ENCODE measurements at regions not wholly inside any gene's neighbourhood (a gene's known extent, or its start where the extent isn't known, plus 50 kb on each side); places are given as distances from the start of the nearest gene placed in this dataset.

DNA sequence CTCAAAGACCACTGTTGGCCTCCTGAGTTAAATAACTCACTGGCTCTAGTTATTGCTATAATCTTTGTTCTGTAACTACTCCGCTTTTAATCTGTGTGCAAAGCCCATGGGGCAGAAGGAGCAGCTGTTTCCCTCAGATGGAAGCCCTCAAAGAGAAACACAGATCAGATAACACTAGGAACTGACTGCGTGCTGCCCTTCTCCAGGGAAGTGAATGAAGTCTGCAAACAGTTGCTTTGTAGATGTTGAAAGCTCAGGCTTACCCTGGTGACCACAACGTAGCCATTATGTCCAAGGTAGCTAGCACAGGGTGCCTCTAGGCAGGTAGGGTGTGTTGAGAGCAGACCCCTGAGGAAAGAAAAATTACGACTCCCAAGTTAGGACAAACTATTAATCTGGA lies 152.3 kb upstream of the STAC start:
- Mint-ChIP-seq H3K36me3 (ENCODE audit: low read depth) (no peaks in the 10 kb centered on the region), H3K27ac (ENCODE audit: unreplicated experiment) (no peak overlapping the region), H3K27me3 (ENCODE audit: low read depth) (peaks cover 11% of the 10 kb centered on the region), H3K4me3 (no peak overlapping the region), H3K4me1 (no peaks in the 10 kb centered on the region), H3K9me3 (peaks cover 2% of the 10 kb centered on the region)
- DNase-seq (ENCODE audit: low read depth, low spot score) = no peak
- no peak for TF ChIP-seq CTCF (conservative IDR thresholded peaks at IDR 0.05)

- no peak overlapping the region for H3K27ac Mint-ChIP-seq (ENCODE audit: unreplicated experiment)
- peaks cover 9% of the 10 kb centered on the region for H3K27me3 Mint-ChIP-seq (ENCODE audit: low read depth)
- H3K9me3 Mint-ChIP-seq = peaks cover 2% of the 10 kb centered on the region
- TF ChIP-seq CTCF (conservative IDR thresholded peaks at IDR 0.05) = no peak
- no peaks in the 10 kb centered on the region for H3K4me1 Mint-ChIP-seq
- H3K36me3 Mint-ChIP-seq (ENCODE audit: low read depth) = no peaks in the 10 kb centered on the region
- H3K4me3 Mint-ChIP-seq = no peak overlapping the region
- DNase-seq (ENCODE audit: low read depth, low spot score) = no peak
These were observed 150.8 kb upstream of the STAC start for GRCh38 chr3:36229496-36229895.

DNA sequence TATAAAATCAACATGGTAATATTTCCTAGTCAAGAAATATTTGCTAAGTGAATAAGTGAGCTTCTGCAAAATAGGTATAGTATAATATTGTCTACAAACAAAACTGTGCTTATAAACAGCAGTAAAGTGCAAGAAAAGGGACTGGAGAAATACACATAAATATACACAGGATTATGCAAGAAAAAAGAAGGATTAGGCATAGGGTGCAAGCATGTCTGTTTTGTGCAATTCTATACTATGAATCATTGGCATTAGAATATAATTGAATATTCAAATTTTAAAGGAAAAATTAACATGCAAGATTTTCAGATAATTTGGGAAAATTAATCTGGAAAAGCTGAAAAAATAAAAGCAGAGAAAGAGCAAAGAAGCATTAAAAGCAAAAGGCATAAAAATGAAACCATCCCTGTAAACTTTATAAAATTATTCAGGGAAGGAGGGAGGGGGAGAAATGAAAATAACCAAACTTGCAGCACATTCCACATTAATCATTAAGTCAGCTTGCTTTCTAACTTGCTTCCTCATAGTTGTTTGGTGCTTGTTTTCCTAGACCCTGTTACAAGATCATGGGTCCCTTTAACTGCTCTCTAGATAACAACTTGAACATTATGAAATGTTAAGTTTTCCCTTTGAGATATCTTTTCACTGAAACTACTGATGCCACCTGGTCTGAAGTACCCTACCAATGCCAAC lies 147.4 kb upstream of the STAC start:
- peaks cover 9% of the 10 kb centered on the region for H3K9me3 Mint-ChIP-seq
- no peaks in the 10 kb centered on the region for H3K4me1 Mint-ChIP-seq
- H3K27me3 Mint-ChIP-seq (ENCODE audit: low read depth) = peaks cover 9% of the 10 kb centered on the region
- H3K36me3 Mint-ChIP-seq (ENCODE audit: low read depth) = peaks cover 2% of the 10 kb centered on the region
- DNase-seq (ENCODE audit: low read depth, low spot score) = no peak
- TF ChIP-seq CTCF (conservative IDR thresholded peaks at IDR 0.05) = no peak
- no peak overlapping the region for H3K27ac Mint-ChIP-seq (ENCODE audit: unreplicated experiment)
- no peak overlapping the region for H3K4me3 Mint-ChIP-seq

DNA sequence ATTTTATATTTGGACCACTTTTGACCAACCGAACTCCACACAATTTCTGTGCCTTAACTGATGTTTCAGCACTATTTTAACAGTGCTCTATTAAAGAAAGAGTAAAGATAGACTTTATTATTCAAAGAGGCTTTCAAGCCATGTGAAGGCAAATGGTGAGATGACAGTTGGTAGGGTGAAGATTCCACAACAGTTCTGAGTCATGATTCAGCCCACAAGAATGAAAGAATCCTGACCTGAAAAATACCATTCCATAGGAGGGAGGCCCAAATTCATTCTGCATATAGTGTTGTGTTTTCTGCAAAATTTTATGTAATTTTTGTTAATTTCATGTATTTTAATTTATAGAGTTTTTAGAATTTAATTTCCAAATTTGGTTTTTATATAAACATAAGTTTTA lies 135.6 kb upstream of the STAC start:
- DNase-seq (ENCODE audit: low read depth, low spot score) = no peak
- Mint-ChIP-seq H3K27me3 (ENCODE audit: low read depth) (no peaks in the 10 kb centered on the region), H3K4me3 (no peak overlapping the region), H3K27ac (ENCODE audit: unreplicated experiment) (no peak overlapping the region), H3K36me3 (ENCODE audit: low read depth) (no peaks in the 10 kb centered on the region), H3K4me1 (no peaks in the 10 kb centered on the region), H3K9me3 (no peaks in the 10 kb centered on the region)
- no peak for TF ChIP-seq CTCF (conservative IDR thresholded peaks at IDR 0.05)

DNA sequence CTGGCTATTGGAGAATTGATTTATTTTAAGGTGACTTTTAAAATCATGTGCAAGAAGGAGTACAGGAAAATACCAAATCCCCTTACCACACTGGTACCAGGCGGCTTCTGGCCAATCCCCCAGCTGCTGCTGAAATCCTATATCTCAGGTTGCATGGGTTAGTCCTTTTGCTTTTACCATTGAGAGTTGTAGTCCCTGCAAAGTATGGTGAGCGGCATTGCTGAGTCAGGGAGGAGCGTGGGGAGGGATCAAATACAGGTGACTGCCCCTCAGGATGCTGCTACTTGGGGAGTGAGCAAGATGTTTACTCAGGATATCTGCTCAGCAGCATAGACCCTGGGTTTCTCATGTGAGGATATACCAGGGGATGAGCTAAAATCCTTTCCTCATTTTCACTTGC lies 131.9 kb upstream of the STAC start:
- Mint-ChIP-seq H3K9me3 (peaks cover 10% of the 10 kb centered on the region), H3K4me3 (no peak overlapping the region), H3K4me1 (no peaks in the 10 kb centered on the region), H3K36me3 (ENCODE audit: low read depth) (no peaks in the 10 kb centered on the region), H3K27ac (ENCODE audit: unreplicated experiment) (no peak overlapping the region), H3K27me3 (ENCODE audit: low read depth) (peaks cover 4% of the 10 kb centered on the region)
- TF ChIP-seq CTCF (conservative IDR thresholded peaks at IDR 0.05) = no peak
- DNase-seq (ENCODE audit: low read depth, low spot score) = no peak

Data from neural crest cell (in vitro differentiated cells).